GM12878 (cell line): ENCODE measurements at regions not wholly inside any gene's neighbourhood (a gene's known extent, or its start where the extent isn't known, plus 50 kb on each side); places are given as distances from the start of the nearest gene placed in this dataset.

Source experiments
- ATAC-seq: fragments of 200-7000 bp; cut with Tn5 transposase; 3 replicates; pipeline ENCODE4 v1.9.1; 2020; ENCODE audit warnings: mild to moderate bottlenecking, moderate library complexity
- BruUV-seq: library from RNA; stranded (reverse); fragments of 400-500 nt; replicated peaks from 2 replicates; lab custom pipeline; 2021; lab: Mats Ljungman, UMichigan
- CTCF ChIA-PET: fragments of 300-600 bp; sonication (Branson Sonifier 250); formaldehyde crosslinking; extraction: SDS; loops from one replicate; lab custom pipeline; 2021; ENCODE audit warnings: inconsistent platforms; lab: Yijun Ruan, JAX
- POLR2A ChIA-PET: fragments of 350-600 bp; formaldehyde crosslinking; extraction: SDS; loops from one replicate; lab custom pipeline; 2021; ENCODE audit warnings: inconsistent platforms; lab: Charles Lee
- RAD21 ChIA-PET: fragments of 300-600 bp; sonication (Branson Sonifier 250); formaldehyde crosslinking; loops from one replicate; lab custom pipeline; 2023; ENCODE audit warnings: antibody characterized with exemption; ENCODE audit not compliant: unreplicated experiment; lab: Charles Lee
- SMC1A ChIA-PET: fragments of 300-600 bp; sonication (Branson Sonifier 250); formaldehyde crosslinking; loops from one replicate; lab custom pipeline; 2023; ENCODE audit not compliant: unreplicated experiment, uncharacterized antibody; lab: Charles Lee
- DNase-seq: peaks from one replicate; pipeline ENCODE4 v3.0.0-alpha.2; 2011; ENCODE audit warnings: low read depth, low spot score
- FAIRE-seq: peaks from 3 replicates; lab custom pipeline; 2011; peaks lifted over from hg19 to GRCh38; lab: Jason Lieb, UNC
- H2AFZ ChIP-seq: 2 replicates; pipeline ENCODE4 v1.6.0; 2011; ENCODE audit warnings: low read depth, low read length, control low read depth; ENCODE audit not compliant: control insufficient read depth
- H3K27ac ChIP-seq: 2 replicates; pipeline ENCODE4 v1.5.1; 2011; ENCODE audit warnings: control low read depth; ENCODE audit not compliant: control insufficient read depth, insufficient read depth
- H3K27me3 ChIP-seq, 2 experiments: replicated peaks in 1 of 2; 2 replicates each; pipeline versions ENCODE4 v1.6.0 to v1.6.1; 2011; ENCODE audit warnings: low read length in 1 of 2; ENCODE audit not compliant: control insufficient read depth in 2 of 2, insufficient read depth in 2 of 2
- H3K36me3 ChIP-seq, 2 experiments: 2 replicates each; pipeline ENCODE4 v1.5.1; 2011; ENCODE audit warnings: low read length in 1 of 2; ENCODE audit not compliant: control insufficient read depth in 2 of 2, insufficient read depth in 2 of 2
- H3K4me1 ChIP-seq: 2 replicates; pipeline ENCODE4 v1.6.1; 2011; ENCODE audit warnings: mild to moderate bottlenecking, low read length, moderate library complexity, mixed read lengths; ENCODE audit not compliant: control insufficient read depth, insufficient read depth
- H3K4me2 ChIP-seq: 2 replicates; pipeline ENCODE4 v1.6.0; 2011; ENCODE audit warnings: control low read depth; ENCODE audit not compliant: control insufficient read depth, insufficient read depth
- H3K4me3 ChIP-seq: fragments of 200-600 bp; sonication (generic); 2 replicates; pipeline ENCODE4 v1.5.1; 2016
- H3K79me2 ChIP-seq: 2 replicates; pipeline ENCODE4 v1.6.0; 2011; ENCODE audit warnings: low read length; ENCODE audit not compliant: control insufficient read depth, insufficient read depth
- H3K9ac ChIP-seq: 2 replicates; pipeline ENCODE4 v1.8.0; 2011; ENCODE audit warnings: low read length, control low read depth, mixed read lengths; ENCODE audit not compliant: control insufficient read depth, insufficient read depth
- H3K9me3 ChIP-seq: replicated peaks from 3 replicates; pipeline ENCODE4 v1.5.1; 2011; ENCODE audit warnings: mild to moderate bottlenecking, low read length; ENCODE audit not compliant: control insufficient read depth, insufficient read depth
- H4K20me1 ChIP-seq: 2 replicates; pipeline ENCODE4 v1.6.0; 2011; ENCODE audit not compliant: control insufficient read depth, insufficient read depth
- ATF7 ChIP-seq: fragments of 450-650 bp; IDR thresholded peaks from 2 replicates; pipeline ENCODE4 v1.6.1; 2016; ENCODE audit warnings: low read depth, mild to moderate bottlenecking
- BRCA1 ChIP-seq: IDR thresholded peaks from 2 replicates; pipeline ENCODE4 v1.6.1; 2011; ENCODE audit warnings: low read depth, low read length, improper control_type of control experiment
- CBFB ChIP-seq: IDR thresholded peaks from 2 replicates; pipeline ENCODE4 v1.6.1; 2016; ENCODE audit warnings: antibody characterized with exemption, low read depth
- CHD2 ChIP-seq: IDR thresholded peaks from 2 replicates; pipeline ENCODE4 v1.6.1; 2011; ENCODE audit warnings: low read depth, low read length, improper control_type of control experiment, borderline replicate concordance
- CREM ChIP-seq: IDR thresholded peaks from 2 replicates; pipeline ENCODE4 v1.6.1; 2014; ENCODE audit warnings: antibody characterized with exemption, low read depth
- DPF2 ChIP-seq: fragments of 450-650 bp; IDR thresholded peaks from 2 replicates; pipeline ENCODE4 v1.6.1; 2017; ENCODE audit warnings: mild to moderate bottlenecking
- EP300 ChIP-seq, 2 experiments: fragments of 150-350 bp in 1 of 2; IDR thresholded peaks; 2 replicates each; pipeline ENCODE4 v1.6.1; 2011 to 2012; ENCODE audit warnings: low read depth in 2 of 2, low read length in 2 of 2, borderline replicate concordance in 1 of 2, improper control_type of control experiment in 1 of 2, inconsistent platforms in 1 of 2; ENCODE audit not compliant: control insufficient read depth in 1 of 2
- EZH2 ChIP-seq: IDR thresholded peaks from 2 replicates; pipeline ENCODE4 v1.6.1; 2012; ENCODE audit warnings: low read depth, mild to moderate bottlenecking, control low read depth, inconsistent platforms, low read length, borderline replicate concordance; ENCODE audit not compliant: control insufficient read depth
- FOXK2 ChIP-seq: fragments of 450-650 bp; IDR thresholded peaks from 2 replicates; pipeline ENCODE4 v1.6.1; 2017; ENCODE audit warnings: mild to moderate bottlenecking, moderate library complexity
- FOXM1 ChIP-seq: IDR thresholded peaks from 2 replicates; pipeline ENCODE4 v1.6.1; 2012; ENCODE audit warnings: low read depth, mild to moderate bottlenecking, inconsistent platforms, low read length, moderate library complexity
- HDAC6 ChIP-seq: fragments of 200-600 bp; sonication (generic); IDR thresholded peaks from one replicate; pipeline ENCODE4 v1.8.0; 2017; ENCODE audit warnings: antibody characterized with exemption; ENCODE audit not compliant: unreplicated experiment
- IKZF1 ChIP-seq: fragments of 450-650 bp; conservative IDR thresholded peaks from 2 replicates; pipeline ENCODE4 v1.6.1; 2017; ENCODE audit warnings: antibody characterized with exemption, mild to moderate bottlenecking
- KAT2A ChIP-seq: conservative IDR thresholded peaks from 2 replicates; pipeline ENCODE4 v1.6.1; 2011; ENCODE audit warnings: low read depth, low read length; ENCODE audit not compliant: control insufficient read depth
- KLF5 ChIP-seq: fragments of 450-650 bp; IDR thresholded peaks from 2 replicates; pipeline ENCODE4 v1.6.1; 2014; ENCODE audit warnings: mild to moderate bottlenecking; ENCODE audit not compliant: partially characterized antibody
- RELA ChIP-seq: fragments of 450-650 bp; IDR thresholded peaks from 2 replicates; pipeline ENCODE4 v1.8.0; 2014; ENCODE audit warnings: borderline replicate concordance; ENCODE audit not compliant: partially characterized antibody
- SUPT20H ChIP-seq: IDR thresholded peaks from 2 replicates; pipeline ENCODE4 v1.6.1; 2011; ENCODE audit warnings: low read depth, mild to moderate bottlenecking, low read length, moderate library complexity, borderline replicate concordance; ENCODE audit not compliant: control insufficient read depth
- TCF12 ChIP-seq: IDR thresholded peaks from 2 replicates; pipeline ENCODE4 v1.6.1; 2011; ENCODE audit warnings: low read depth, mild to moderate bottlenecking, low read length
- ZSCAN29 ChIP-seq: fragments of 450-650 bp; IDR thresholded peaks from 2 replicates; pipeline ENCODE4 v1.6.1; 2017; ENCODE audit warnings: mild to moderate bottlenecking, moderate library complexity
- WGBS: methylation state at CpG from one replicate; pipeline ENCODE4 v1.1.6; 2016; ENCODE audit warnings: low lambda C conversion rate; ENCODE audit not compliant: insufficient replicate concordance, insufficient coverage; ENCODE audit errors: missing lambda C conversion rate; 5-methylcytosine and 5-hydroxymethylcytosine counted together
- in situ Hi-C: fragments of 300-500 bp; cut with MboI; formaldehyde crosslinking; loops from 9 replicates; pipeline ENCODE4 v1.14.3; 2018; ENCODE audit warnings: mixed read lengths
- intact Hi-C: fragments of 100-400 bp; cut with micrococcal nuclease; formaldehyde crosslinking; loops from one replicate; pipeline ENCODE4 v1.14.2; 2022; ENCODE audit not compliant: unreplicated experiment
- TF ChIP-seq, protein P1 (sequence below): IDR thresholded peaks from 2 replicates; pipeline ENCODE4 v1.6.1; 2011; ENCODE audit warnings: borderline replicate concordance, low read depth, mild to moderate bottlenecking, moderate library complexity, low read length; ENCODE audit not compliant: insufficient read depth, poor library complexity, severe bottlenecking
- TF ChIP-seq, protein P2 (sequence below): fragments of 450-650 bp; IDR thresholded peaks from 2 replicates; pipeline ENCODE4 v1.6.1; 2017; ENCODE audit warnings: mild to moderate bottlenecking, moderate library complexity

DNA sequence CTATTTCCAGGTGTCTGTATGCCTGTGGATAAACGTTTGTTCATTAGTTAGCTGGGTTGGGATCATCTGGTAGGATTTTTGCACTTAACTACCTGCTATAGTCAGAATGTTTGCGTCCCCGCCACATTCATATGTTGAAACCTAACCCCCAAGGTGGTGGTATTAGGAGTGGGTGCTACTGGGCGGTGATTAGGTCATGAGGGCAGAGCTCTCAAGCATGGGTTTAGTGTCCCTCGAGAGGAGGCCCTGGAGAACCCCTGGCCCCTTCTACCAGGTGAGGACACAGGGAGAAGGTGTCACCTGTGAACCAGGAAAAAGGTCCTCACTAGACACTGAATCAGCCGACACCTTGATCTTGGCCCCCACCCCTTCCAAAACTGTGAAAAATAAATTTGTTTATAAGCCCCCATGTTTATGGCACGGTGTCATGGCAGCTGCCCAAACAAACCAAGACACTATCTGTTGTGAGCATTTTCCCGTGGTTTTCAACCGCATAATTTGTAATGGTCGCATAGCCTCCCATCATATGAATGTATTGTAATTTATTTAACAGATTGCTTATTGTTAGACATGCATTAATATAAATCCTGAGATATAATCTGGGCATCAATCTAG lies 92.7 kb upstream of the TRIM2 start:
- Histone ChIP-seq H3K27ac (no peak overlapping the region), H3K9ac (no peak overlapping the region), H3K9me3 (no peaks in the 10 kb centered on the region; the same call in 2 of the 3 replicates), H3K4me2 (no peak overlapping the region), H3K4me3 (no peak overlapping the region), H2AFZ (no peak overlapping the region), H3K27me3 (peaks cover 2% of the 10 kb centered on the region in 2 experiments; a peak in 1 of 4 replicates), H3K4me1 (peaks cover 7% of the 10 kb centered on the region; the same call in 1 of the 2 replicates), H3K79me2 (no peaks in the 10 kb centered on the region), H4K20me1 (no peaks in the 10 kb centered on the region), H3K36me3 (no peaks in the 10 kb centered on the region)
- ChIA-PET SMC1A (interaction anchor here (1.4 to 2.5 kb wide), 2 partner anchors 16 to 26 kb away, joined by 4 to 6 read pairs; no protein-coding TSS in a partner anchor), POLR2A (no interaction called here), RAD21 (interaction anchor here (0.9 to 1.3 kb wide), 4 partner anchors 14 to 28 kb away, joined by 3 to 4 read pairs (median 3); no protein-coding TSS in a partner anchor), CTCF (interaction anchor here (0.7 to 1.2 kb wide), 2 partner anchors 28 to 617 kb away, joined by 3 to 5 read pairs; no protein-coding TSS in a partner anchor)
- in situ Hi-C loops: no loop called here
- FAIRE-seq: no peak
- no peak for ATAC-seq
- 66% methylated on average over 10 of the region's 10 CpGs for WGBS
- intact Hi-C loops: no loop called here
- no TSS peak for BruUV-seq
- DNase-seq: no peak
- TF ChIP-seq TCF12 (no peak), IKZF1 (no peak), EP300 (IDR thresholded peaks at IDR 0.05; ENCODE audit: borderline replicate concordance in 1 of 2, control insufficient read depth in 1 of 2, low read depth in 2 of 2, low read length in 2 of 2) (no peak), FOXM1 (no peak), SUPT20H (no peak), RELA (no peak), ZSCAN29 (no peak), KLF5 (no peak), CHD2 (no peak), HDAC6 (no peak), KAT2A (no peak), CREM (no peak), FOXK2 (no peak), EZH2 (no peak), CBFB (no peak), DPF2 (no peak), BRCA1 (no peak), ATF7 (no peak)
- TF ChIP-seq, protein P1, sequence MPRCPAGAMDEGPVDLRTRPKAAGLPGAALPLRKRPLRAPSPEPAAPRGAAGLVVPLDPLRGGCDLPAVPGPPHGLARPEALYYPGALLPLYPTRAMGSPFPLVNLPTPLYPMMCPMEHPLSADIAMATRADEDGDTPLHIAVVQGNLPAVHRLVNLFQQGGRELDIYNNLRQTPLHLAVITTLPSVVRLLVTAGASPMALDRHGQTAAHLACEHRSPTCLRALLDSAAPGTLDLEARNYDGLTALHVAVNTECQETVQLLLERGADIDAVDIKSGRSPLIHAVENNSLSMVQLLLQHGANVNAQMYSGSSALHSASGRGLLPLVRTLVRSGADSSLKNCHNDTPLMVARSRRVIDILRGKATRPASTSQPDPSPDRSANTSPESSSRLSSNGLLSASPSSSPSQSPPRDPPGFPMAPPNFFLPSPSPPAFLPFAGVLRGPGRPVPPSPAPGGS: no peak
- TF ChIP-seq, protein P2, sequence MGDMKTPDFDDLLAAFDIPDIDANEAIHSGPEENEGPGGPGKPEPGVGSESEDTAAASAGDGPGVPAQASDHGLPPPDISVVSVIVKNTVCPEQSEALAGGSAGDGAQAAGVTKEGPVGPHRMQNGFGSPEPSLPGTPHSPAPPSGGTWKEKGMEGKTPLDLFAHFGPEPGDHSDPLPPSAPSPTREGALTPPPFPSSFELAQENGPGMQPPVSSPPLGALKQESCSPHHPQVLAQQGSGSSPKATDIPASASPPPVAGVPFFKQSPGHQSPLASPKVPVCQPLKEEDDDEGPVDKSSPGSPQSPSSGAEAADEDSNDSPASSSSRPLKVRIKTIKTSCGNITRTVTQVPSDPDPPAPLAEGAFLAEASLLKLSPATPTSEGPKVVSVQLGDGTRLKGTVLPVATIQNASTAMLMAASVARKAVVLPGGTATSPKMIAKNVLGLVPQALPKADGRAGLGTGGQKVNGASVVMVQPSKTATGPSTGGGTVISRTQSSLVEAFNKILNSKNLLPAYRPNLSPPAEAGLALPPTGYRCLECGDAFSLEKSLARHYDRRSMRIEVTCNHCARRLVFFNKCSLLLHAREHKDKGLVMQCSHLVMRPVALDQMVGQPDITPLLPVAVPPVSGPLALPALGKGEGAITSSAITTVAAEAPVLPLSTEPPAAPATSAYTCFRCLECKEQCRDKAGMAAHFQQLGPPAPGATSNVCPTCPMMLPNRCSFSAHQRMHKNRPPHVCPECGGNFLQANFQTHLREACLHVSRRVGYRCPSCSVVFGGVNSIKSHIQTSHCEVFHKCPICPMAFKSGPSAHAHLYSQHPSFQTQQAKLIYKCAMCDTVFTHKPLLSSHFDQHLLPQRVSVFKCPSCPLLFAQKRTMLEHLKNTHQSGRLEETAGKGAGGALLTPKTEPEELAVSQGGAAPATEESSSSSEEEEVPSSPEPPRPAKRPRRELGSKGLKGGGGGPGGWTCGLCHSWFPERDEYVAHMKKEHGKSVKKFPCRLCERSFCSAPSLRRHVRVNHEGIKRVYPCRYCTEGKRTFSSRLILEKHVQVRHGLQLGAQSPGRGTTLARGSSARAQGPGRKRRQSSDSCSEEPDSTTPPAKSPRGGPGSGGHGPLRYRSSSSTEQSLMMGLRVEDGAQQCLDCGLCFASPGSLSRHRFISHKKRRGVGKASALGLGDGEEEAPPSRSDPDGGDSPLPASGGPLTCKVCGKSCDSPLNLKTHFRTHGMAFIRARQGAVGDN: no peak
